Epithelial cell of esophagus (primary cell): ENCODE measurements at regions not wholly inside any gene's neighbourhood (a gene's known extent, or its start where the extent isn't known, plus 50 kb on each side); places are given as distances from the start of the nearest gene placed in this dataset.

Source experiments
- DNase-seq: peaks from one replicate; pipeline ENCODE4 v3.0.0; 2010; ENCODE audit warnings: low read depth
- H3K4me3 ChIP-seq: 2 replicates; pipeline ENCODE4 v1.5.1; 2011; ENCODE audit warnings: mild to moderate bottlenecking, low read length, control low read depth
- TF ChIP-seq, protein P1 (sequence below): IDR thresholded peaks from 2 replicates; pipeline ENCODE4 v1.5.1; 2011; ENCODE audit warnings: low read depth, mild to moderate bottlenecking, low read length, control low read depth, inconsistent platforms; ENCODE audit not compliant: insufficient read depth; ENCODE audit errors: missing control alignments

DNA sequence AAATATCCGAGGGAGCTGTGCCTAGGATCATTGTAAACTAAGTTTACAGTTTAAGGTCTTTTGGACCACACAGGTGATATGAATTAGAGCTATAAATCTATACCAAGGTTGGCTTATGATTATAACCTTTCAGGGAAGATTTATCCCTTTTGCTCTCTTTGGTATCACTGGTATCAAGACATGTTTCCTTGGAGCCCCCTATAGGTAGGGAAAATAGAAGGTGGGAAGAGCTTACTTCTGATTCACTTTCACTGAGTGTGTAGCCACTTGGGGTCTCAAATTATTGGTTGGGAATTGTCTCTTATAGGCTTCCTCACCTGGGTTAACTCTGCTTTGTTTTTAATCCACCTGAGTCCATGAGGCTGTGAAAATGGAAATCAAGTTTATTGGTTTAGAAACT is 262.1 kb upstream of the NR3C2 start:
- H3K4me3 ChIP-seq = no peak overlapping the region
- TF ChIP-seq, protein P1, sequence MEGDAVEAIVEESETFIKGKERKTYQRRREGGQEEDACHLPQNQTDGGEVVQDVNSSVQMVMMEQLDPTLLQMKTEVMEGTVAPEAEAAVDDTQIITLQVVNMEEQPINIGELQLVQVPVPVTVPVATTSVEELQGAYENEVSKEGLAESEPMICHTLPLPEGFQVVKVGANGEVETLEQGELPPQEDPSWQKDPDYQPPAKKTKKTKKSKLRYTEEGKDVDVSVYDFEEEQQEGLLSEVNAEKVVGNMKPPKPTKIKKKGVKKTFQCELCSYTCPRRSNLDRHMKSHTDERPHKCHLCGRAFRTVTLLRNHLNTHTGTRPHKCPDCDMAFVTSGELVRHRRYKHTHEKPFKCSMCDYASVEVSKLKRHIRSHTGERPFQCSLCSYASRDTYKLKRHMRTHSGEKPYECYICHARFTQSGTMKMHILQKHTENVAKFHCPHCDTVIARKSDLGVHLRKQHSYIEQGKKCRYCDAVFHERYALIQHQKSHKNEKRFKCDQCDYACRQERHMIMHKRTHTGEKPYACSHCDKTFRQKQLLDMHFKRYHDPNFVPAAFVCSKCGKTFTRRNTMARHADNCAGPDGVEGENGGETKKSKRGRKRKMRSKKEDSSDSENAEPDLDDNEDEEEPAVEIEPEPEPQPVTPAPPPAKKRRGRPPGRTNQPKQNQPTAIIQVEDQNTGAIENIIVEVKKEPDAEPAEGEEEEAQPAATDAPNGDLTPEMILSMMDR = no peak
- DNase-seq = no peak

GRCh38 chr4:148694702-148695101 is 252.5 kb upstream of the NR3C2 start:
- H3K4me3 ChIP-seq = no peak overlapping the region
- TF ChIP-seq, protein P1 = no peak
- no peak for DNase-seq

DNA sequence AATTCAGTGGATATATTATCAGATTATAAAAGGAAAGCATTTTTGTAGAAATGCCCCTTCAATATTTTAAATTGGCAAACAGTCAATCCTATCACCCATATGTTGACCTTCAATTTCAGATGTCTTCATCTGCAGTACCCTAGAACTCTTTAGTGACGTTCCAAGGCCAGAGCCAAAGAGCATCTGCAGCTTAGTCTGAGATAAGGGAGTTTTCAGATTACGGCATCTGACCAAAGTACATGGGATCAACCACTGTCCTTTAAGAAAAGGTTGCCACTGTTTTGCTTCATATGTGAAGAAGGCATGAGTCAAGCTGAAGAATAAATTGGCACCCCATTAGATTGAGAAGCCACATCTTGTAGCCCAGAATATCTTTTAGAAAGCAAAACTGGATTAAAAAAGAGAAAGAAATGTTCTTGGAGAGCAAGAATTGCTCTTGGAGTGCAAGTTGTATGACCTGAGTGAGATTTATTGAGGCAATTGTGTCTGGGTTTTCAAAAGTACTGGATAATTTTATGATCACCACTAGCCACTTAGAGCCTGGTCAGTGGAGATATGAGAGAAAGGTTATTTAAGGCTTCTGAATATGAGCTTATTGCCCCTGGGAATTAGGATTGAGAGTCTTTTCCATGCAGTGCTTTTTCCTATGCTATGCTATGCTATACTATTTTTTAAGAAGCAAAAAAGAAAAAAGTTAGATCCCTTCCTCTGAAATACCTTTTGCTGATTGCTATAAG is 251.9 kb upstream of the NR3C2 start:
- DNase-seq = no peak
- H3K4me3 ChIP-seq = no peak overlapping the region
- TF ChIP-seq, protein P1 = no peak

DNA sequence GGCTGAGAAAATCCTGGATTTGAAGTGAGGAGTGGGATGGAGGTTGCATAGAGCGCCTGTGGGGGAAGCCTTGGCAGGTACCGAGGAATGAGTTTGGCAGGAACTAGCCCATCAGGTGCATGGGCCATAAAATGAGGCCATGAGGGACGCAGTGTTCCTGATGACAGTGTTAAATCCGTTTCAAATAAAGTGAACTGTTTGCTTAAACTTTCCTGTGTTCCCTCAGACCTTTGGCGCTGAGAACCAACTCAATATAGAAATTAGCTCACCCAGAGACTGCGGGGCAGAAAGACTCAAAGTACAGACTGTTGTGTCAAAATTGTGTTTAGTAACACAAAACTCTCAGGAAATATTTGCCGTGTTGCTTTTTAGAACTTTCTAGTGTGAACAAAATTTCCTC is 250.0 kb upstream of the NR3C2 start:
- no peak overlapping the region for H3K4me3 ChIP-seq
- TF ChIP-seq, protein P1 = no peak
- no peak for DNase-seq

- no peak overlapping the region for H3K4me3 ChIP-seq
- no peak for DNase-seq
- TF ChIP-seq, protein P1 = no peak
Observed at GRCh38 chr4:148686449-148686848, 244.2 kb upstream of the NR3C2 start.

DNA sequence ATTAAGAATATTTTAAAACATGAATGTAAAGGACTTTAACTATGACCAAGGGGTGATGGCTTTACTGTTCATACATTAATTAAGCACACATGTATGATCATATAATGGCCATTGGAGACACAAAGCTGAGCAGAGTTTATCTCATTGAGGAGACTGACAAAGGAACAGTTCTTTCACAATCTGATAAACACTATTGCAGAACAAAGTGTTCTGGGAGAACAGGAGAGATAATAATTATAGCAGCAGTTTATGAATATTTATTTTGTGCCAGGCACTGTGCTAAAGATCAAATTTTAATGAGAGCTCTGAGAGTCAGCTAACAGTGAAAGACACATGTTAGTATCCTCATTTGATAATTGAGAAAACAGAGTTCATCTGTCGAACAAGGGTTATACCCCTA is 242.4 kb upstream of the NR3C2 start:
- H3K4me3 ChIP-seq = no peak overlapping the region
- TF ChIP-seq, protein P1 = no peak
- DNase-seq = no peak

DNA sequence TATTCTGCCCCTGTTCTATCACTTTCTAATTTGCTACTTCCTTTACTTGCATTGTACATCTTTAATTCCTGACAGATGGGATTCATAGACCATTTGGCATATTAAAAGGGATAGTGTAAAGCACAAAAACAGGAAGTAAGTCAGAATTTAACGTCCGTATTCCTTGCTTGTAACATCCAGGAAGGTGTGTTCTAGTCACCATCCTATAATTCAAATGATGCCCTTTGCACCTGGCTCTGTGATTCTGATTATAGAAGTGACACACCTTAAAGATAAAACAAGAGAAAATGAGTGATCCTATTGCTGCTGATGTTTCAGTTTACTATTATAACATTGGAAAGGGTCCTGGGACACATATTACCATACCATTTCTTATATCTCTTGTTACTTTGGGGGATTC is 238.7 kb upstream of the NR3C2 start:
- TF ChIP-seq, protein P1 = no peak
- no peak overlapping the region for H3K4me3 ChIP-seq
- DNase-seq = no peak
